Sigmoid colon (tissue), 6 donors: ENCODE measurements at regions not wholly inside any gene's neighbourhood (a gene's known extent, or its start where the extent isn't known, plus 50 kb on each side); places are given as distances from the start of the nearest gene placed in this dataset.
"Not testable (repeated sequence)": the region's sequence is repeated elsewhere in the genome, so short reads cannot be mapped to it uniquely, and the experiment has no call there.

Experiments
- DNase-seq: peaks from one replicate; pipeline ENCODE4 v3.0.0-alpha.2; 2019
- H3K27ac ChIP-seq, 4 donors: fragments of 200-600 bp; sonication (generic); one replicate each; pipeline ENCODE4 v1.5.1; 2016 to 2019; ENCODE audit warnings: mild to moderate bottlenecking in 1 of 4
- H3K27me3 ChIP-seq, 3 donors: fragments of 200-600 bp; sonication (generic); one replicate each; pipeline ENCODE4 v1.5.1; 2019; ENCODE audit warnings: mild to moderate bottlenecking in 1 of 3
- H3K36me3 ChIP-seq, 4 donors: fragments of 200-600 bp; sonication (generic); one replicate each; pipeline ENCODE4 v1.5.1; 2016 to 2019
- H3K4me1 ChIP-seq, 4 donors: fragments of 200-600 bp; sonication (generic); one replicate each; pipeline ENCODE4 v1.5.1; 2017 to 2019
- H3K4me3 ChIP-seq, 4 donors: fragments of 200-600 bp; sonication (generic); one replicate each; pipeline ENCODE4 v1.5.1; 2017 to 2019; ENCODE audit warnings: mild to moderate bottlenecking in 2 of 4, moderate library complexity in 1 of 4
- H3K9me3 ChIP-seq, 4 donors: fragments of 200-600 bp in 3 of 4; sonication (generic) in 3 of 4; one replicate each; pipeline versions ENCODE4 v1.5.1 to v1.6.1; 2013 to 2019
- EP300 ChIP-seq, 4 donors: sonication (generic); formaldehyde crosslinking; IDR thresholded peaks; one replicate each; pipeline ENCODE4 v1.6.1; 2017; ENCODE audit warnings: antibody characterized with exemption in 4 of 4
- POLR2A ChIP-seq, 2 donors: fragments of 450-650 bp; IDR thresholded peaks; one replicate each; pipeline ENCODE4 v1.6.1; 2016; ENCODE audit warnings: antibody characterized with exemption in 2 of 2, mild to moderate bottlenecking in 2 of 2, moderate library complexity in 2 of 2
- POLR2AphosphoS5 ChIP-seq, 4 donors: sonication (generic); formaldehyde crosslinking; IDR thresholded peaks; one replicate each; pipeline ENCODE4 v1.6.1; 2017; ENCODE audit warnings: antibody characterized with exemption in 4 of 4
- WGBS, 2 donors: extraction: QIAGEN DNeasy Blood & Tissue Kit; methylation state at CpG; one replicate each; pipeline ENCODE4 v1.1.7; 2013; 5-methylcytosine and 5-hydroxymethylcytosine counted together
- intact Hi-C: fragments of 100-400 bp; cut with DNase I; formaldehyde crosslinking; loops from one replicate; pipeline ENCODE4 v1.15.1; 2023
- TF ChIP-seq, protein P1 (sequence below), 4 experiments: fragments of 450-650 bp in 3 of 4; fragments of 200-600 bp in 1 of 4; IDR thresholded peaks; one replicate each; pipeline ENCODE4 v1.5.1; 2016 to 2019; ENCODE audit warnings: antibody characterized with exemption in 4 of 4, mild to moderate bottlenecking in 3 of 4, moderate library complexity in 2 of 4
- donor health status: healthy with polysubstance abuse.
- donor health status: healthy.

DNA sequence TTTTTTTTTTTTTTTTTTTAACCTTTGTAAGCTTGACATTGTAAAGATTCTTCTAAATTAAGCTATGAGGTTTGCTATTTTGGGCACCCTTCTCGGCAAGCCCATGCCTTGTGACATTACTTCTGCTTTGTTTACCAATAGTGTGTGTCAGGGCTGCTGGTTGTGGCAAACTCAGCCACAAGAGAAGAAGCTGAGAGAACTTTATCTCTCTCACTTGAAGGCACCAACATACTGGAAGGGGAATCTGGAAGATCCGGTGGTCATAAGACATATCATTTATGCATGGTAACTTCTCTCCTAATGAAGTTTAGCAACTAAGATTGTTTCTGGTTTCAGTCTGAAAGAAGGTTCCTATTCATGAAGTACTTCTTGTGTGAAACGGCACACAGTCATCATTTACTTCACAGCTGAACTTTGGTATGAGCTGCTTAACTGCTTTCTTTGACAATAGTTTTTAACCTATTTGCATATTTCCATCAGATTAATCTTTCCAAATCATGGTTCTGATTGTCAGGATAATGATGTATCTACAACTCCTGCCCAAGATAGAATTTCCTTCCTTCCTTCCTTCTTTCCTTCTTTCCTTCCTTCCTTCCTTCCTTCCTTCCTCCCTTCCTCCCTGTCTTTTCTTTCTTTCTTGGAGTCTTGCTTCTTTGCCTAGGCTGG, 189.3 kb downstream of the NFKBIZ start:
- WGBS, 2 donors, result 62 to 90% methylated on average over 3 of the region's 3 CpGs
- no peak for DNase-seq
- Histone ChIP-seq H3K4me3 (no peak overlapping the region), H3K4me1 (peaks cover 0 to 7% (median 3%) of the 10 kb centered on the region in 4 donors), H3K36me3 (no peaks in the 10 kb centered on the region), H3K27me3 (no peaks in the 10 kb centered on the region), H3K27ac (no peak overlapping the region), H3K9me3 (peaks cover 0 to 2% (median 0%) of the 10 kb centered on the region in 4 donors)
- intact Hi-C loops, result no loop called here
- TF ChIP-seq POLR2A (IDR thresholded peaks at IDR 0.05), result no peak
- TF ChIP-seq, protein P1, sequence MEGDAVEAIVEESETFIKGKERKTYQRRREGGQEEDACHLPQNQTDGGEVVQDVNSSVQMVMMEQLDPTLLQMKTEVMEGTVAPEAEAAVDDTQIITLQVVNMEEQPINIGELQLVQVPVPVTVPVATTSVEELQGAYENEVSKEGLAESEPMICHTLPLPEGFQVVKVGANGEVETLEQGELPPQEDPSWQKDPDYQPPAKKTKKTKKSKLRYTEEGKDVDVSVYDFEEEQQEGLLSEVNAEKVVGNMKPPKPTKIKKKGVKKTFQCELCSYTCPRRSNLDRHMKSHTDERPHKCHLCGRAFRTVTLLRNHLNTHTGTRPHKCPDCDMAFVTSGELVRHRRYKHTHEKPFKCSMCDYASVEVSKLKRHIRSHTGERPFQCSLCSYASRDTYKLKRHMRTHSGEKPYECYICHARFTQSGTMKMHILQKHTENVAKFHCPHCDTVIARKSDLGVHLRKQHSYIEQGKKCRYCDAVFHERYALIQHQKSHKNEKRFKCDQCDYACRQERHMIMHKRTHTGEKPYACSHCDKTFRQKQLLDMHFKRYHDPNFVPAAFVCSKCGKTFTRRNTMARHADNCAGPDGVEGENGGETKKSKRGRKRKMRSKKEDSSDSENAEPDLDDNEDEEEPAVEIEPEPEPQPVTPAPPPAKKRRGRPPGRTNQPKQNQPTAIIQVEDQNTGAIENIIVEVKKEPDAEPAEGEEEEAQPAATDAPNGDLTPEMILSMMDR (IDR thresholded peaks at IDR 0.05), result no peak
- no peak for TF ChIP-seq EP300 (IDR thresholded peaks at IDR 0.05)
- no peak for TF ChIP-seq POLR2AphosphoS5 (IDR thresholded peaks at IDR 0.05)

DNA sequence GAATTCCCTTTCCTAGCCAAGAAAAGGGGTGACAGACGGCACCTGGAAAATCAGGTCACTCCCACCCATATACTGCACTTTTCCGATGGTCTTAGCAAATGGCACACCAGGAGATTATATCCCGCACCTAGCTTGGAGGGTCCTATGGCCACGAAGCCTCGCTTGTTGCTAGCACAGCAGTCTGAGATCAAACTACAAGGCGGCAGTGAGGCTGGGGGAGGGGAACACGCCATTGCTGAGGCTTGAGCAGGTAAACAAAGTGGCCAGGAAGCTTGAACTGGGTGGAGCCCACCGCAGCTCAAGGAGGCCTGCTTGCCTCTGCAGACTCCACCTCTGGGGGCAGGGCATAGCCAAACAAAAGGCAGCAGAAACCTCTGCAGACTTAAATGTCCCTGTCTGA, 190.8 kb downstream of the NFKBIZ start:
- H3K4me3 ChIP-seq, intact Hi-C loops, H3K4me1 ChIP-seq, H3K27ac ChIP-seq, H3K36me3 ChIP-seq, H3K27me3 ChIP-seq, DNase-seq, H3K9me3 ChIP-seq: not testable (repeated sequence)
- WGBS, 2 donors, result 94% methylated on average over 8 of the region's 8 CpGs

GRCh38 chr3:102053375-102053989, 204.2 kb downstream of the NFKBIZ start:
- intact Hi-C loops, result no loop called here
- DNase-seq, result no peak

GRCh38 chr3:102054543-102055080, 205.3 kb downstream of the NFKBIZ start:
- Histone ChIP-seq H3K27me3 (no peaks in the 10 kb centered on the region), H3K4me1 (peaks cover 0 to 3% (median 0%) of the 10 kb centered on the region in 4 donors), H3K36me3 (no peaks in the 10 kb centered on the region), H3K27ac (no peak overlapping the region), H3K9me3 (no peaks in the 10 kb centered on the region), H3K4me3 (no peak overlapping the region)
- intact Hi-C loops, result no loop called here
- TF ChIP-seq POLR2AphosphoS5 (IDR thresholded peaks at IDR 0.05) (no peak), EP300 (IDR thresholded peaks at IDR 0.05) (no peak), POLR2A (IDR thresholded peaks at IDR 0.05) (no peak)
- TF ChIP-seq, protein P1 (IDR thresholded peaks at IDR 0.05), result no peak
- 65 to 93% methylated on average over 10 of the region's 10 CpGs for WGBS, 2 donors
- no peak for DNase-seq

More at GRCh38 chr3:102053375-102053989, 204.2 kb downstream of the NFKBIZ start:
- H3K27me3 ChIP-seq, result no peaks in the 10 kb centered on the region
- WGBS, 2 donors, result 66 to 80% methylated on average over 4 of the region's 4 CpGs
- no peak for TF ChIP-seq POLR2AphosphoS5 (IDR thresholded peaks at IDR 0.05)
- TF ChIP-seq, protein P1 (IDR thresholded peaks at IDR 0.05), result no peak
- no peaks in the 10 kb centered on the region for H3K9me3 ChIP-seq
- H3K27ac ChIP-seq, result no peak overlapping the region
- peaks cover 0 to 3% (median 0%) of the 10 kb centered on the region in 4 donors for H3K4me1 ChIP-seq
- H3K4me3 ChIP-seq, result no peak overlapping the region
- H3K36me3 ChIP-seq, result no peaks in the 10 kb centered on the region

DNA sequence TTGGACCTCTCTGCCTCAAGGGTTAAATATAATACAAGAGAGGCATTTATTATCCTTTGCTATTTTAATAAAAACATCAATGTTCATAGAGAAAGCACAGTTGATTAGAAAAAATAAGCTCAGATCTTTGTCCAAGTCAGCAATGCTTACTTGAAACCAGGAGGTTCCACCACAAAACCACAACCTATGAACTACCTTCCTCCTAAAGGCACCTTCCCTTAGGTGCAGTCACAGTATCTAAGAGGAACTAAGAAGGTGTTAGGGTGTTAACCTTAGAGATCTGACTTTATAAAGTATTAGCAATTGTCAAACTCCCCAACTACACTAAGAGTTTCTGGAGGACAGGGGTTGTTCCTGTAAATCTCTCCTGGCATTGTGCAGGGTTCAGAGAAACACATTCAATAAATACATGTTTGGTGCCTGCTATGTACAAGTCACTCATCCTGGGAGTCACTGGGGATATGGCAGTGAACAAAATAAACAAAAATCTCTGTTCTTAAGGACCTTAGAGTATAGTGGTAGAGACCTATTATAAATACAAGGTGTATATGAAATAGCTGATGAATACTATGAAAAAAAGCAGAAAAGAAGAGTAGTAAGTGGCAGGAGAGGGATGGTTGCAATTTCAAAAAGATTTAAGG, 208.6 kb downstream of the NFKBIZ start:
- intact Hi-C loops, result no loop called here
- DNase-seq, result no peak
- TF ChIP-seq, protein P1 (IDR thresholded peaks at IDR 0.05), result no peak
- no peak for TF ChIP-seq POLR2AphosphoS5 (IDR thresholded peaks at IDR 0.05)
- TF ChIP-seq EP300 (IDR thresholded peaks at IDR 0.05), result no peak
- TF ChIP-seq POLR2A (IDR thresholded peaks at IDR 0.05), result no peak

More for the DNA sequence above, 208.6 kb downstream of the NFKBIZ start:
- Histone ChIP-seq H3K4me1 (peaks cover 0 to 3% (median 0%) of the 10 kb centered on the region in 4 donors), H3K36me3 (no peaks in the 10 kb centered on the region), H3K4me3 (no peak overlapping the region), H3K27me3 (no peaks in the 10 kb centered on the region), H3K9me3 (no peaks in the 10 kb centered on the region), H3K27ac (no peak overlapping the region)
